GM18873 (cell line): ENCODE measurements at regions not wholly inside any gene's neighbourhood (a gene's known extent, or its start where the extent isn't known, plus 50 kb on each side); places are given as distances from the start of the nearest gene placed in this dataset.

Experiments
- ATAC-seq: cut with Tn5 transposase; IDR thresholded peaks from one replicate; pipeline ENCODE4 v1.9.1; 2021; ENCODE audit warnings: mild to moderate bottlenecking, moderate library complexity, moderate number of reproducible peaks; ENCODE audit not compliant: unreplicated experiment, low FRiP score

DNA sequence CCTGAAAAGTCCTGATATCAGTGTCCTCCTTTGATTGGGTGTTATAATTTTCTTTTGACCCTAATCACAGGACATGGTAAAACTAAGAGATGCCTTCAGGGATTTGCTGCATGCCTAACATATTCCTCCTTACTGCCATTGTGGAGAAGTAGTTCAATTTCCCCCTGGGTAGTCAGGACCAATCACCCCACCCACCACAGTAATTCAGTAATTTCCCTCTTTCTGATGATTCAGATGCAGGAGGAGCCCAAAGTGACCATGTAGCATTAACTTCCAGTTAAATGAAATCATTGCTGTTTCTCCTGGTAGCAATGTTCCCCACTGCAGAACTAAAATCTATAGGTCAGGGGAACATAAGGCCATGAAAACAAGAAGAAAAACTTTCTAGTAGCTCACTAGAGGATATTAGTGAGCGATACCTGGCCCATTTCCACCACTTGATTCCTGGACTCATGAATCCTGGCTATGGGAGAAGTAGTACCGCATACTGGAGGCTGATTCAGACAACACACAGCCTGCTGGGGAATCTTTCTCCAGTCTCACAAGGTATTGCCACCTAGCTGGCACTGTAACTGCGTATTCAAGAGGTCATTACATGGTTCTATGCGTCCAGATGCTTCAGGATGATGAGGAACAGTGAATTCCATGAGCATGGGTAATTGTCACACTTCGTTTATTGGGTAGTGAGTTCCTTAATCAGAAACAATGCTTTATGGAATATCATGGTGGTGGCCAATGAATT lies 561.2 kb downstream of the HAO1 start:
- no peak for ATAC-seq

DNA sequence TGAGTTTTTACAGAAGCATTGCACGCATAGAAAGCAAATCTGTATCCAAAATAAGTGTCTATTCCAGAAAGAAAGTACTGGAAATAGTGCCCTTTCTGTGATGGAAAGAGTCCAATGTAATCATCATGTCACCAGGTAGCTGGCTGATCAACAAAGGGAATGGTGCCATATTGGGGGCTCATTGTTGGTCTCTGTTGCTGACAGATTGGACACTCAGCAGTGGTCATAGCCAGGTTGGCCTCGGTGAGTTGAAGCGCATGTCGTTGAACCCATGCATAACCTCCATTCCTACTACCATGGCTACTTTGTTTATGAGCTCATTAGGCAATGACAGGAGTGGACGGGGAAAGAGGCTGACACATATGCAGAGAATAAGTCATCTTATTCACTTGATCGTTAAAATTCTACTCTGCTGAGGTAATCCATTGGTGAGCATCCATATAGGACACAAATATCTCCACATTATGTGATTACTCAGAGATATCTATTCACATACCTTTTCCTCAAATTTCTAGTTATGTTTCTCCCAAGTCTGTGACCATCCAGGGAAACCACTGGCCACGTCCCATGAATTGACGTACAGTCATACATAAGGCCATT lies 560.5 kb downstream of the HAO1 start:
- no peak for ATAC-seq

DNA sequence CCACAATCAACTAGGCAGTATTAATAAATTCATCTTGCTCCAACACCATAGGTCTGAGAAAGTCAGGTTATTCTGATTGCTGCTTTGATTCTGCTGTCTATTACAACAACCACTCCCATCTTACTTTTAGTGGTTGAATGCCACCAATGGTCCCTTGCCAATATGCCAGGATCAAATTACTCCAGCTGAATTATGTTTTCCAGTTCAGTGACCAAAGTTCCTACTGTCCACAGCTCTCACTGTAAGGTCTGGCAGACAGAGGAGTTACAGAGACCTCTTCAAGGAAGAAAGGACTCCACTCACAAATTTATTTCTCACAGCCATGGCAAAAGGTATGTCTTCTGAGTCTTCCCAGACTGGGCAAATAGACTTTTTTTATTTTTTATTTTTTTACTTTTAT lies 557.0 kb downstream of the HAO1 start:
- ATAC-seq: no peak

DNA sequence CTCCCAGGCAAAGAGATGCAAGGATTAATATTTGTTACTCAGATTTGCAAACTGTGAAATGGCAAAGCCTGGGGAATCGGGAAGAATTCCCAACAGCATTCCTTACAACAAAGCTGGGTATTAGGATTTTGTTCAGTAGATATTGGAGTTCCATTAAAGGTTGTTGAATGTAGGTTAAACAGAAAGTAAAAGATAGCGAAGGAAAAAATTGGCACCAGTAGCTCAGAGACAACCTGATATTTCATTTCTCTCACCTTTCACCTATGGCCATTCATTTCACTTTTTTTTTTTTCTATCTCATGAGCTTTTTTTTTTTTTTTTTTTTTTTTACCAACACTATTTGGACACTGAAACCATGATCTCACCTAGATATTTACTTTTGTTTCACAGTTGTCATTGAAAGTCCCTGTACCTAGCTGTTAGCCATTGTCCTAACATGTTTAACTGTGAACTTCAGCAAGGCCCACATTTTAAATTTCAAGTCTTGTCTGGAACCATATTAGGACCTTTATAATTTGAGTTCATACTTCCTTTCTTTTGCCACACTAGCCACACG lies 552.5 kb downstream of the HAO1 start:
- no peak for ATAC-seq

DNA sequence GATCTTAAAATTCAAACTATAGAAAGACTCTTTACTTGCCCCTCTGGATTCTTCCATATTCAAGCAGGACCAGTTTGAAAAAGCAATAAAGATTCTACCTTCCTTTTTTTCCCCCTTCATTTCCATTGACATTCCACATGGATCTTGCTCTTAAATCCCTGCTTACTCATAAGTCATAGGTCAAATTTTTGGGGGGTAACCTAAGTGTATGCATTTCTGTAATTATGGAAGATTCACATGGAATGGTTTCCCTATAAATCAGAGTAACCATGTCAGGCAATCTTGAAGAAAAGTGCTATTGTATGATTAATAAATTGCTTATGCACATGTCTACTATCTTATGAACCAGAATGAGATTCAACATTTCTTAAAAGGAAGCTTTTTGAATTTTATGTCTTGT lies 551.0 kb downstream of the HAO1 start:
- no peak for ATAC-seq

DNA sequence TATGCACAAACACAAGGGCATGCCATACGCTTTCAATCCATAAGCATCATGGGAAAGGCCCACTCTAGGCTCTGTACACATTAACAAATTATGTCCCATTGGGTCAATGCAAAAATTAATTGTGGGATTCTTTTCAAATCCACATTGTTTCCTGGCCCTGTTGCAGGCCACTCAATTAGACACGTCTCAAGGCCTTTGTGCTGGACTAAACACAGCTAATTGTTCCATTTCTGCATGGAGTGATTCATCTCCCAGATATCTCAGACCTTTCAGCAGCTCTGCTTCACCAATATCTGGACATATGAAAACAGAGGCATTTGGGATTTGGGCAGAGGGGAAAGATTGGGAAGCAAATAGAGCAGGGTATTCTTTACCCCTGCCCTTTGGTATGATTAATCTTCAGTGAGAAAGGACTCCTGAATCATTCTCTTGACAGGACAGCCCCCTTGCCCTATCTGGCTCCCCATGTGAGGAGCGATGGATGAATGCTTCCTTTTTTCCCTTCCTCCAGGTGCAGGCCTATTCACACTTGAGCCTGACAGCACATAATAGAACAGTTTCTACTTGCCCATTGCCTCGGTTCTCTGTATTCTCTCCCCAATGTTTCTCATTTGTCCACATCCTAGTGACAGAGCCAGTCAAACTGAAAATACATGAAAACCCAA lies 547.6 kb downstream of the HAO1 start:
- ATAC-seq: no peak

DNA sequence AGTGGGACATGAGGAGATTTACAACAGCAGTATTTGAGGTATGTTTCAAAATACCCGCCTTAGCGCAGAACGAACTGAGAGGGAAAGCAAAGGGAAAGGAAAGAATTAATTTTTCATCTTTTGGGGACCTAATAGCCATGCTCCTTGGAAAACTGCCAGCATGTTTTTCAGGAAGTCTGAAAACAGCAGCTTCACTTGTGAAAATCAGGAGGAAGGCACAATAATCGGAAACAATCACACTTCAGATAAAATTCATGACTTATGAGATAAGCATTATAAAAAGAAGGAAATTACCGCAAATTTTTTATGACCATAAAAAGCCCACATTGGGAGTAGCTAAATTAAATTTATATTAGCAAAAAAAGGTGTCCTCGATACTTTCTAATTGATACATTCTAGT lies 541.1 kb downstream of the HAO1 start:
- ATAC-seq: no peak

DNA sequence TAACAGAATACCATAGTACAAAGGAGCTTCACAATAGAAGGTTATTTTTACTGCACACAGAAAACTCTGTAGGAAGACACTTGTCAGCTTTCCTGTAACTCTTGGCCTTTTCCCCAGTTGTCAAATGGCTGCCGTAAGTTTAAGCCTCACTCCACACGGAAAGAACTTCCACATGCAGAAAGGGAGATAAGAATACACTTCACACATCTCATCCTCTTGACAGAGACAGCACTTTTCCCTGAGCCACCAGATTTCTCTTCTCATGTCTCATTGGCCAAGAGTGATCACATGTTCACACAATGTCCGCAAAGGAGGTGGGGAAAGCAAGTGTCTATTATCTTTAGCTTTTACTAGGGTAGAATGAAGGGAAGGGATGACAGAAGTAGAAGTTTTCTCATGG lies 540.7 kb downstream of the HAO1 start:
- ATAC-seq: no peak

DNA sequence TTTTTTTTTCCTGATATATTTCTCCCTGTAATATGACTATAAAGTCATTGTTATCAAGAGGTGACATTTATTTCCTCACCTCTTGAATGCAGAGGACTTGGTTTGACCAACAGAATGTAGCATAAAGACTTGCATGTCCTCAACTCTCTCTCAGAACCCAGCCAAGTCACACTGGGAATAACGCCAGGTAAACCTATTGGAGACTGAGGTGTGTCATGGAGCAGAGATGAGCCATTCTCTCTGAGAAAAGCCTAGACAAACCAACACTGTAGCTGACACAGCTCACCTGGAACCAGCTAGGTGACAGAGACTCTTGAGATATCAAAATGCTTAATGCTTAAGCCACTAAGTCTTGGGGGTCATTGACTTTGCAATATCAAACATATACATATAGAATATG lies 533.6 kb downstream of the HAO1 start:
- no peak for ATAC-seq

DNA sequence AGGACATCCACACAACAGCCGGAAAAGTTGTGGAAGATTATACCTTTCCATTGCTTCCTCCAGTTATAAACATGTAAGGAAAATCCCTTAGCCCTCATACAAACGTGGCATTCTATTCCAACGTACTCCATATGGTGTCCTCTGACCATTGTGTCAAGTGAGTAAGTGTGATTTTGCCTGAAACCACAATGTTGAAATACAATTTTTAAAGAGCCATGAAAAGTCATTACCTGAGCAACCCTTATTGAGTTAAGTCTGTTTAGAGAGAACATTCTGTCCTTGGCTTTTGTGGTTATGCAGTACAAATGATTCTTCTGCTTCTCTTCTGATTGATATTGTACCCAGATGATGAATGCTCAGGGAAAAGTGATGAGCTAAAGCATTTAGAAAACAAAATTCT lies 530.1 kb downstream of the HAO1 start:
- no peak for ATAC-seq

DNA sequence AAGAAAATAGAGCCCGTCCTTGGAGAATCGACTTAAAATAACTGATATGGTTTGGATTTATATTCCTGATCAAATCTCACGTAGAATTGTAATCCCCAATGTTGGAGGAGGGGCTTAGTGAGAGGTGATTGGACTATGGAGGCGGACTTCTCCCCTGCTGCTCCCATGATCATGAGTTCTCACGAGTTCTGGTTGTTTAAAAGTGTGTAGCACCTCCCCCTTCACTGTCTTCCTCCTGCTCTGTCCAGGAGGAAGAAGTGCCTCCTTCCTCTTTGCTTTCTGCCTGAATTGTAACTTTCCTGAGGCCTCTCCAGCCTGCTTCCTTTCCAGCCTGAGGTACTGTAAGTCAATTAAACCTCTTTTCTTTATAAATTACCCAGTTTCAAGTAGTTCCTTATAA lies 529.2 kb downstream of the HAO1 start:
- no peak for ATAC-seq

DNA sequence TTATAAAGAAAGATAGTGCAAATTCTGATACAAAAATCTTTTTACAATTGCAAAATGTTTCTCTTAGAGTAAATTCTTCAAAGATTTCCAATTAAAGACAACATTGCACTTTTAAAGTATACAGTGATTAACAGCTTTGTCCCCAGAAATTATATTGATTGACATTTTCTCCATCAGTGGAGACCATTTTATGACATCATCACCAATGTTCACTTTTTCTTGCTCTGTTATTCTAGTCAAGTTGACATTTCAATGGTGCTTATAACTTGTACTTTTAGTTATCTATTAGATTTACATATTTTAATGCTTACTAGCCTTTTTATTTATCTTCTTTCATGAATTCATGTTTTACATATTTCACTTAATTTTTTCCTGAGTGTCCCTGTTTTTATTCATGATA lies 524.8 kb downstream of the HAO1 start:
- no peak for ATAC-seq

DNA sequence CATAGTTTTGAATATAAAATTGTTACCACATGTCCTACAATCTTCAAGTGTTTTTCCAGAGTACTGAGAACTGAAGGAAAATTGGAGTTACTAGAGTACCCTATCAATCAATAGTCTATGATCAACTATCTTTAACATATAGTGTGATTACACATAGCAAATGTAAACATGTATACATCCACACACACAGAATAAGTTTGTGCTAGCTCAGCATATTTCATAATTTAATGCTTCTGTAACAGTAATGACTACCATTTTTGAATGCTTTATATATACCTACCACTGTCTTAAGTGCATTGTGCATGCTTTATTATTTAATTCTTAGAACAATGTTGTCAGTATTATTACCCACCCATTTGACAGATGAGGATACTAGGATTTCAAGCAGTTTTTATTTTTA lies 523.9 kb downstream of the HAO1 start:
- no peak for ATAC-seq

DNA sequence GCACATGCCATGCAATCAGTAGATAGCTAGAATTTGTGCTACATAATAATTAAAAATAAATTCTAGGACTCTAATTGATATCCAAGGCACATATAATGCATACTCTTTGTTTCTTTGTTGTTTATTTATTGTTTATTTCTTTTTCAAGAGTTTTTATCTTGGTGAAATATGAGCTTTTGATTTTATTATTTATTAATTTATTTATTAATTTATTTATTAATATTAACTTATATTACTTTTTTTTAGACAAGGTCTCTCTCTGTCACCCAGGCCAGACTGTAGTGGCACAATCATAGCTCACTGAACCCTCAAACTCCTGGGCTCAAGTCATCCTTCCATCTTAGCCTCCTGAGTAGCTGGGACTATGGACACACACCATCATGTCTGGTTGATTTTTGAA lies 519.9 kb downstream of the HAO1 start:
- no peak for ATAC-seq

DNA sequence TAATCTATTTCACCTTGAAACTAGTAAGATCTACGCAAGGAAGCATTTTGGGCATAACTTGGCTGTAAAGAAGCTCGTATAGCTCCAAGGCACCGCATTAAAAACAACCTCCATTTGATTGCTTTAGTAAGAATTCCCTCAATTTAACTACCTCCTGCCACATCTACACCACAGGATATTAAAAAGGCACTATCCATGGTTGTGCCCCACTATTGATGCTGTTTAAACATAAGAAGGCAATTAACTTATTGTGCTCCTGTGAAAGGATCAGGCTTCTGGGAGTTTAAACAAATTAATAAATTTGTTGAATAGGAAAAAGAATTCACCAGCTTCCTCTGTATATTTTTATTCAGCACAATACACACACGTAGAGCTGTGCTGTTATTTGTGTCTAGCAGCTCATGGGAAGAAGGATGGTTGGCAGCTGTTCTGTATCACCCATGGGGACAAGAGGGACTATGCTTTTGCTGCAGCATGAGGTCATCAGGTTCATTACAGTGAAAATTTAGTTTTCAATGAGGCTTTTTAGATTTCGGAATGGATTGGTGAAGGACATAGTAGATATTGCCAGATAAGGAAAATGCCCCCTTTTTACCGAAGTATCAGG lies 513.3 kb downstream of the HAO1 start:
- no peak for ATAC-seq

DNA sequence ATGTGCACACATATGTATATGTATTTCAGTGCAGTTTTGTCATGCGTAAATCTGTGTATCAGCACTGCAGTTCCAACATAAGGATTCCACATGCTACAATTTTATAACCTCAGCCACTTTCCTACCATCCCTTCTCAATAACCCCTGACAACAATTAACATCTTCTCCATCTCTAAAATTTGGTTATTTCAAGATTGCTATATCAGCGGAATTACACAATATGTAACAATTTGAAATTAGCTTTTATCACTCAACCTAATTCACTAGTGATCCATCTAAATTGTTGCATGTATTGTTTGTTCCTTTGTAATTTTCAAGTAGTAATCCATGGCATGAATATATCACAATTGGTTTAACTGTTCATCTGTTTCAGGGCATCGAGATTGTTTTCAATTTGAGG lies 511.3 kb downstream of the HAO1 start:
- ATAC-seq: no peak

DNA sequence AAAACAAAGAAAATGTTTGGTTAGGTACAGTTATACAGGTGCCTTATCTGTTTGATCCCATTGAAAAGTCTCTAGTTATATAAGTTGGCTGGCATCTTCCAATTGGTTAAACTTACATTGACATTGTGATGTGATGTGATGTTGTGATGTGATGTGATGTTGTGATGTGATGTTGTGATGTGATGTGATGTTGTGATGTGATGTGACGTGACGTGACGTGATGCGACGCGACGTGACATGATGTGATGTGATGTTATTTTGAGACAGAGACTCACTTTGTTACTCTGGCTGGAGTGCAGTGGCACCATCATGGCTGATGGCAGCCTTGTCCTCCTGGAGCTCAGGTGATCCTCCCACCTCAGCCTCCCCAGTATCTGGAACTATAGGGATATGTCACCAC lies 507.6 kb downstream of the HAO1 start:
- no peak for ATAC-seq

DNA sequence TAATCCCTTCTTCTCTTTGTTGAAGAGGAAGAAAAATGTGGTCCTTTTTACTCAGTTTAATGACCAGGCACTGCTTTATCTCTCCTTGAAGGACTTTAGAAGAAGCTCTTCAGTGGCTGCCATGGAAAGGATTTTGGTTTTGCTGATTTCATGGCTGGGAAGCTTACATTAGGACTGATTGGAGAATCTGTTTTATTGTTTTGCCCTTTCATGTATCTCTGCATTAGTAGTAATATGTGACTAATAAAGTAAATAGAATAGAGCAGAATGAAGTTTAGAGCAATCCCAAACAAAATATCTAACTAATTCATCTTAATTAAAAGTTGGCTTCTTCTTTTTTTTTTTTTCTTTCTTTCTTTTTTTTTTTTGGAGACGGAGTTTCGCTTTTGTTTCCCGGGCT lies 502.9 kb downstream of the HAO1 start:
- no peak for ATAC-seq

DNA sequence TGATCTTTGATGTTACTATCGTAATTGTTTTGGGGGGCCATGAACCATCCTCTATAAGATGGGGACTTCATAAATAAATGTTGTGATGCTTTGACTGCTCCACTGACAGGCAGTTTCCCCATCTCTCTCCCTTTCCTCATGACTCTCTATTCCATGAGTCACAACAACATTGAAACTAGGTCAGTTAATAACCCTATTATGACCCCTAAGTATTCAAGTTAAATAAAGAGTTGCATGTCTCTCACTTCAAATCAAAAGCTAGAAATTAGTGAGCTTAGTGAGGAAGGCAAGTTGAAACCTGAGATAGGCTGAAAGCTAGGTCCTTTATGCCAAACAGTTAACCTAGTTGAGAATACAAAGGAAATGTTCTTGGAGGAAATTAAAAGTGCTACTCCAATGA lies 491.0 kb downstream of the HAO1 start:
- no peak for ATAC-seq

DNA sequence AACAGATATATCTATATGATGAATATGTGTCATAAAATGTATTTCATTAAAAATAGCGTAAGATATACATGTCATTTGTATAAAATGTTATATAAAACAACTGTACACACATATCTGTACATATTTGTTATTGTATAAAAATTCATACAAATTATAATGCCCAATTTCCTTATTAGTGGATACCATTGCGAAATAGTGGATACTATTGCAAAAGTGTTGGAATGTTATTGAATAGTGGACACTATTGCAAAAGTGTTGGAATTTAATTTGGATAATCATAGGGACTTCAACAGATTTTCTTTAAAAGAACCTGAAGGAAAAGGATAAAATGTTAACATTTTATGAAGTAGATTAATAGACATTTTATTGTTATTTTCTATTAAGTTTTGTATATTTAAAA lies 487.4 kb downstream of the HAO1 start:
- no peak for ATAC-seq

DNA sequence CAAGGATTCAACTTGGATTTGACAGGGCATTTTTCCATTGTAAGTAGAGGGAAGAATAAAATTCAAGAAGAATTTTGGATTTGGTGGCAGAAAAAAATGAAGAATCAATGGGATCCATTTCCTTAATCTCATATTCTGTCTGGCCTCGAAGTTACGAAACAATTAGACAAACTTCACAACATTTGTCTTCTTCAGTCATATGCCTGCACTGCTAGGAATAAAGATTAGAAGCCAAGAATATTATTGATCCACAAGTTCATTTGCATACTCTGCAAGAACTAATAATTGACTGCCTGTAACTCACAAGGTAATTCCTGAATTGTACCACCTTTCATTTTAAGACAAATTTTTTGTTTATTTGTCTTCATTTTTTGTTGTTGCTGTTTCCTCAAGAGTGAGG lies 486.2 kb downstream of the HAO1 start:
- no peak for ATAC-seq
